Ovary (tissue), 7 donors: ENCODE measurements at regions not wholly inside any gene's neighbourhood (a gene's known extent, or its start where the extent isn't known, plus 50 kb on each side); places are given as distances from the start of the nearest gene placed in this dataset.

Experiments used
- DNase-seq, 5 donors: peaks; one replicate each; pipeline ENCODE4 v3.0.0-alpha.2; 2019 to 2020
- H3K27ac ChIP-seq, 2 donors: fragments of 200-600 bp; one replicate each; pipeline versions ENCODE4 v1.5.1 to v1.8.0; 2019 to 2022
- H3K27me3 ChIP-seq: fragments of 200-600 bp; one replicate; pipeline ENCODE4 v1.8.0; 2022
- H3K36me3 ChIP-seq: fragments of 200-600 bp; sonication (generic); one replicate; pipeline ENCODE4 v1.5.1; 2019
- H3K4me1 ChIP-seq: one replicate; pipeline ENCODE4 v1.8.1; 2013; ENCODE audit warnings: mild to moderate bottlenecking, moderate library complexity; ENCODE audit not compliant: insufficient read depth
- H3K4me3 ChIP-seq: fragments of 200-600 bp; sonication (generic); one replicate; pipeline ENCODE4 v1.5.1; 2017
- H3K9me3 ChIP-seq, 2 donors: fragments of 200-600 bp in 1 of 2; sonication (generic) in 1 of 2; one replicate each; pipeline versions ENCODE4 v1.5.1 to v1.8.1; 2013 to 2019; ENCODE audit warnings: mild to moderate bottlenecking in 1 of 2, moderate library complexity in 1 of 2
- EP300 ChIP-seq: sonication (generic); formaldehyde crosslinking; IDR thresholded peaks from one replicate; pipeline ENCODE4 v1.6.1; 2017; ENCODE audit warnings: antibody characterized with exemption
- POLR2A ChIP-seq: fragments of 450-650 bp; IDR thresholded peaks from one replicate; pipeline ENCODE4 v1.6.1; 2017; ENCODE audit warnings: antibody characterized with exemption, mild to moderate bottlenecking, moderate library complexity
- WGBS, 3 donors: extraction: QIAGEN DNeasy Blood & Tissue Kit in 1 of 3; methylation state at CpG; one replicate each; pipeline versions ENCODE4 v1.1.5 to v1.1.7; 2013 to 2017; 5-methylcytosine and 5-hydroxymethylcytosine counted together
- intact Hi-C, 4 donors: fragments of 100-400 bp; cut with DNase I; formaldehyde crosslinking; loops; one replicate each; pipeline versions ENCODE4 v1.11.0 to v1.15.1; 2022 to 2023
- TF ChIP-seq, protein P1 (sequence below), 3 donors: fragments of 450-650 bp in 2 of 3; fragments of 200-600 bp in 1 of 3; IDR thresholded peaks; one replicate each; pipeline versions ENCODE4 v1.5.1 to v1.8.0; 2016 to 2022; ENCODE audit warnings: antibody characterized with exemption in 3 of 3, mild to moderate bottlenecking in 1 of 3
- donor health status: DM: no; HTN: no; CAD: no; lungs with moderate emphysema.
- donor health status: DM: no; HTN: no; CAD: no.
- donor health status: Bipolar disorder and iron deficiency.
- donor health status: DM: no; HTN: no; CAD: no.
- donor health status: DM: yes; HTN: yes; CAD: no.

DNA sequence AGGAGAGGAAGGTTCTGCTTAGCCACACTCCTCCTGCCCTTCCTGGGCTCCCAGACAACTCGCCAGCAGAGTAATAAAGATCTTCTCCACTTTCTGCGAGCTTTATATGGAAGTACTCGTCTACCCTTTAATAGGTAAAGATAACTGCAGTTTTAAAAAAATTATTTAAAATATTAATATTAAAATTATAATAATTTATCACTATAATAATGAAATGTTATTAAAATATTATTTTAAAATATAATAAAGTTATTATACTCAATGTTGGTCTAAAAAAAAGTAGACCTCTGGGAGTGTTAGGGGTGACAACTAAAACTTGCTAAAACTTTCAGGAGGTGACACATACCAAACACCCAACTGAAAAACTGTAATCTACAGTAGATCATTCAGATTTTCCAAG is 81.5 kb downstream of the RBM43 start:
- no peaks in the 10 kb centered on the region for H3K27me3 ChIP-seq
- H3K4me1 ChIP-seq = no peaks in the 10 kb centered on the region
- H3K36me3 ChIP-seq = no peaks in the 10 kb centered on the region
- H3K4me3 ChIP-seq = no peak overlapping the region
- no peak for DNase-seq
- intact Hi-C loops = no loop called here
- H3K27ac ChIP-seq = no peak overlapping the region
- H3K9me3 ChIP-seq = no peaks in the 10 kb centered on the region
- WGBS, 3 donors = 89 to 93% (median 90%) methylated on average over 3 of the region's 3 CpGs
- TF ChIP-seq EP300 (no peak), POLR2A (no peak)
- TF ChIP-seq, protein P1, sequence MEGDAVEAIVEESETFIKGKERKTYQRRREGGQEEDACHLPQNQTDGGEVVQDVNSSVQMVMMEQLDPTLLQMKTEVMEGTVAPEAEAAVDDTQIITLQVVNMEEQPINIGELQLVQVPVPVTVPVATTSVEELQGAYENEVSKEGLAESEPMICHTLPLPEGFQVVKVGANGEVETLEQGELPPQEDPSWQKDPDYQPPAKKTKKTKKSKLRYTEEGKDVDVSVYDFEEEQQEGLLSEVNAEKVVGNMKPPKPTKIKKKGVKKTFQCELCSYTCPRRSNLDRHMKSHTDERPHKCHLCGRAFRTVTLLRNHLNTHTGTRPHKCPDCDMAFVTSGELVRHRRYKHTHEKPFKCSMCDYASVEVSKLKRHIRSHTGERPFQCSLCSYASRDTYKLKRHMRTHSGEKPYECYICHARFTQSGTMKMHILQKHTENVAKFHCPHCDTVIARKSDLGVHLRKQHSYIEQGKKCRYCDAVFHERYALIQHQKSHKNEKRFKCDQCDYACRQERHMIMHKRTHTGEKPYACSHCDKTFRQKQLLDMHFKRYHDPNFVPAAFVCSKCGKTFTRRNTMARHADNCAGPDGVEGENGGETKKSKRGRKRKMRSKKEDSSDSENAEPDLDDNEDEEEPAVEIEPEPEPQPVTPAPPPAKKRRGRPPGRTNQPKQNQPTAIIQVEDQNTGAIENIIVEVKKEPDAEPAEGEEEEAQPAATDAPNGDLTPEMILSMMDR (IDR thresholded peaks at IDR 0.05) = no peak

DNA sequence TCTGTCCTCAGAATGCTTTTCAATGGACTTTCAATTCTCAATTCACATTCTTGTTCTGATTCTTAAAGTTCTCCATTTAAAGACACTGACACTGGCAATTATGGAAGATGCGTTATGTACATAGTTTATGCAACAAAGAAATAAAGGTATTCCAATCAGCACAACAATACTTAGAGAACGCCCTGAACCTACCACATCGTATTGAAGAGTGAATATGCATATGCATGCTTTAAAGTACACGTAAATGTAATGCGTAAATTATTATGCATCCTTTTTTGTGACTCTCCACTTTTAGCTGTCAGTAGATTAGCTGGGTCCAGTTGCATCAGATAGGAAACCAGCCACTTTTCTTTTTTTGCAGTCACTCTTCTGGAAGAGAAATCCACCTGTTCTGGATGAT is 83.5 kb downstream of the RBM43 start:
- no peak for DNase-seq
- Histone ChIP-seq H3K27me3 (no peaks in the 10 kb centered on the region), H3K4me3 (no peak overlapping the region), H3K9me3 (no peaks in the 10 kb centered on the region), H3K4me1 (no peaks in the 10 kb centered on the region), H3K36me3 (no peaks in the 10 kb centered on the region), H3K27ac (no peak overlapping the region)
- 86 to 88% (median 87%) methylated on average over 5 of the region's 5 CpGs for WGBS, 3 donors
- TF ChIP-seq POLR2A (no peak), EP300 (no peak)
- TF ChIP-seq, protein P1 (IDR thresholded peaks at IDR 0.05) = no peak
- intact Hi-C loops = no loop called here

DNA sequence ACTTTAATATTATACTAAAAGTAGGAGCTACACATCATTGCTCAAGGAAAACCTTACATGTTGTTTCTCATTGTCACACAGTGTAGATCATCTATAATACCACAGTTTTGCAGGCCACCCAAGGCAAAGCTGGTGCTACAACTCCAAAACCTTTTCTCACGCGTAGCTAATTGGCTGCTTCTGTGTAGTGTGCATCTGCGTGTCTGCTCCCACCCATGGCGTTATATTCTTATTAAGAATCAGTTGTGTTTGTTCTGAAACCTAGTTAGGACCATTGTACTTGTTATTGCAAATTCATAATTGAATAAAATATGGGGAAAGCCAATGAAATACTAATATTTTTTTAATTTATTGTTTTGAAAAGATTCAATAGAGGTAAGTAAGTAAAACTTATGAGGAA is 83.9 kb downstream of the RBM43 start:
- Histone ChIP-seq H3K4me1 (no peaks in the 10 kb centered on the region), H3K36me3 (no peaks in the 10 kb centered on the region), H3K4me3 (no peak overlapping the region), H3K9me3 (no peaks in the 10 kb centered on the region), H3K27me3 (no peaks in the 10 kb centered on the region), H3K27ac (no peak overlapping the region)
- TF ChIP-seq POLR2A = no peak
- no peak for TF ChIP-seq EP300
- TF ChIP-seq, protein P1 (IDR thresholded peaks at IDR 0.05) = no peak
- intact Hi-C loops = no loop called here
- 94 to 98% (median 97%) methylated on average over 4 of the region's 4 CpGs for WGBS, 3 donors
- no peak for DNase-seq

DNA sequence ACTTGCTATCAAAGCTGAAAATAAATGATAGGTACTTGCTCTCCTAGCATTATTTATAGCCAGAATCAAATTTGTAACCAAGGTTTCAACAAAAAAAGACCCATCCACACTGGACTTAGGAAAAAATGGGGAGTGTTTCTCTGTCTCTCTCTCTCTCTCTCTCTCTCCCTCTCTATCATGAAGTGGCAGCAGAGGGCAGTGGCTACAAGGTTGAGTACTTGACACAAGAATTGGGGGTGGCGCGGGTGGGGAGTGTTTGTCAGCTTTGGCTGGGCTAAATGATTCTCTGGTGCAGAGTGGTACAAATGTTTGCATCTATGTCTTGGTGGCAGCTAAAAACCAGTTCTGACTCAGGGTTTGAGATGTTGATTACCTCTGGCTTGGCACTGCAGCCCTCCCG is 85.0 kb downstream of the RBM43 start:
- H3K36me3 ChIP-seq = no peaks in the 10 kb centered on the region
- TF ChIP-seq, protein P1 (IDR thresholded peaks at IDR 0.05) = no peak
- TF ChIP-seq POLR2A (no peak), EP300 (no peak)
- H3K4me1 ChIP-seq = no peaks in the 10 kb centered on the region
- DNase-seq = no peak
- intact Hi-C loops = no loop called here
- no peak overlapping the region for H3K27ac ChIP-seq
- H3K27me3 ChIP-seq = no peaks in the 10 kb centered on the region
- 73 to 83% (median 79%) methylated on average over 3 of the region's 3 CpGs for WGBS, 3 donors
- no peak overlapping the region for H3K4me3 ChIP-seq
- no peaks in the 10 kb centered on the region for H3K9me3 ChIP-seq

DNA sequence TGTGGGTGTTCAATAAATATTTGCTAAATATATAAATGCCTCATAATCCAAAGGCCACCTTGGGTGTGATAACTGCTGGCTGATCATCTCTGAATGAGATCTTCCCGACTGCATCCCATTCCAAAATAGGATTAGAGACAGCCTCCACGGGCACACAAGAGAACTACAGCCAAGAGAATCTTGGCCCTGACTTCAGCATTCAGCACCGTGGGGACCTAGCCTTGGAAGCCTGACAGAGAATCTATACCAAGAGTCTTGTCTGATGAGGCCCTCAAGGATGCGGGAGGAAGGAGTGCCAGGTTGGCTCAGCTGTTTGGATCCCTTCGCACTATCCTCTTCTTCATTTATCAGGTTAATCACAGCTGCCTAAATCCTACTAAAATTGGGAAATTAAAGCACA is 85.8 kb downstream of the RBM43 start:
- H3K27me3 ChIP-seq = no peaks in the 10 kb centered on the region
- WGBS, 3 donors = 63 to 69% (median 66%) methylated on average over 5 of the region's 5 CpGs
- no peaks in the 10 kb centered on the region for H3K36me3 ChIP-seq
- H3K4me1 ChIP-seq = no peaks in the 10 kb centered on the region
- intact Hi-C loops = no loop called here
- DNase-seq = no peak
- no peak overlapping the region for H3K4me3 ChIP-seq
- TF ChIP-seq, protein P1 (IDR thresholded peaks at IDR 0.05) = no peak
- no peak for TF ChIP-seq POLR2A
- no peak for TF ChIP-seq EP300
- no peaks in the 10 kb centered on the region for H3K9me3 ChIP-seq
- no peak overlapping the region for H3K27ac ChIP-seq
